Kidney (tissue), 13 donors: ENCODE measurements at regions not wholly inside any gene's neighbourhood (a gene's known extent, or its start where the extent isn't known, plus 50 kb on each side); places are given as distances from the start of the nearest gene placed in this dataset.

Source experiments
- DNase-seq, 5 donors: peaks; one replicate each; pipeline ENCODE4 v3.0.0-alpha.2; 2013 to 2020
- FAIRE-seq: peaks from 2 replicates; lab custom pipeline; 2012; peaks lifted over from hg19 to GRCh38; lab: Jason Lieb, UNC
- H3K27ac ChIP-seq, 2 donors: one replicate each; pipeline ENCODE4 v1.7.0; 2013; ENCODE audit warnings: low read depth in 2 of 2, low read length in 2 of 2, inconsistent platforms in 1 of 2
- H3K27me3 ChIP-seq: one replicate; pipeline ENCODE4 v1.7.1; 2013; ENCODE audit warnings: low read length, inconsistent platforms; ENCODE audit not compliant: control insufficient read depth, insufficient read depth
- H3K36me3 ChIP-seq, 3 donors: one replicate each; pipeline versions ENCODE4 v1.7.0 to v1.7.1; 2013; ENCODE audit warnings: low read length in 3 of 3, control low read depth in 1 of 3, inconsistent platforms in 1 of 3; ENCODE audit not compliant: insufficient read depth in 3 of 3, control insufficient read depth in 2 of 3
- H3K4me1 ChIP-seq, 3 donors: one replicate each; pipeline versions ENCODE4 v1.7.0 to v1.7.1; 2013; ENCODE audit warnings: low read length in 3 of 3, inconsistent platforms in 1 of 3, low read depth in 1 of 3; ENCODE audit not compliant: control insufficient read depth in 2 of 3, insufficient read depth in 2 of 3
- H3K4me3 ChIP-seq, 3 donors: one replicate each; pipeline versions ENCODE4 v1.7.0 to v1.8.1; 2013; ENCODE audit warnings: low read length in 3 of 3, control low read depth in 1 of 3, inconsistent platforms in 1 of 3
- H3K9ac ChIP-seq, 3 donors: one replicate each; pipeline versions ENCODE4 v1.7.0 to v1.7.1; 2013; ENCODE audit warnings: low read length in 3 of 3, control low read depth in 1 of 3, inconsistent platforms in 1 of 3
- H3K9me3 ChIP-seq, 3 donors: one replicate each; pipeline versions ENCODE4 v1.7.0 to v1.7.1; 2013; ENCODE audit warnings: low read length in 3 of 3, control low read depth in 1 of 3, inconsistent platforms in 1 of 3; ENCODE audit not compliant: control insufficient read depth in 2 of 3, insufficient read depth in 1 of 3
- intact Hi-C: fragments of 100-400 bp; cut with DNase I; formaldehyde crosslinking; loops from one replicate; pipeline ENCODE4 v1.11.1; 2022
- TF ChIP-seq, protein P1 (sequence below): IDR thresholded peaks from 3 replicates; pipeline ENCODE4 v1.5.1; 2012; ENCODE audit warnings: mild to moderate bottlenecking, moderate library complexity, borderline replicate concordance; ENCODE audit not compliant: insufficient read depth; ENCODE audit errors: extremely low read depth
- donor health status: control.
- donor health status: control.
- donor health status: control.
- donor health status: control.
- donor health status: control.
- donor health status: DM: yes; HTN: yes; CAD: no.
- donor health status: Normal renal cell carcinoma (clear cell type).

DNA sequence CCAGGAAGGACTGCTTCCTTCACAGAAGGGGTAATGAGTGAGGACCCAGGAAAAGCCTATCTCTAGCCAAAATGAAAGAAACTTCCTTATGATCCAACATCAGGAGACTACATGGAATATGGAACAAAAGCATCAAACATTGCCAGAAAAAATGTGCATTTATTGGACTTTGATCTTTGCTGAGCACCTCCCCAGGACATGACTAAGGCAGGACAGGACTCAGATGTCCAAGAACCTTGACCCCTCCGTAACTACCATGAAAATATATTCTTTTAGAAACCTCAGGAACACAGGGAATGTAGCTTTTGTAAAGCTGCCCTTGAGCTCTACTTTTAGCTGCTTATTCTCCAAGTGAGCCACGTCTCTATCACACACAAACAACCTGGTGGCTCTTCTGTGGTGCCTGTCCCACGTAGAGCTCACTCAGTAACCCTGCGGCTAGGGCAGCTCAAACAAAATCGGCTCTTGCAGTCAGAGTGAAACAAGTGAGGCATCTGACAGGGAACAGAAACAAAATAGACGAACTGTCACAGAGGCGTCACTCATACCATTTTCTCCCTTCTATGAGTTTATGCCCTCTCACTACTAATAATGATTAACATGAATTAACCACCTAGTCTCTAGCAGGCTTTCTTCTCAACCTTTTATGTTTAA, 471.5 kb upstream of the API5 start:
- peaks cover 0 to 2% (median 0%) of the 10 kb centered on the region in 3 donors for H3K4me1 ChIP-seq
- TF ChIP-seq, protein P1, sequence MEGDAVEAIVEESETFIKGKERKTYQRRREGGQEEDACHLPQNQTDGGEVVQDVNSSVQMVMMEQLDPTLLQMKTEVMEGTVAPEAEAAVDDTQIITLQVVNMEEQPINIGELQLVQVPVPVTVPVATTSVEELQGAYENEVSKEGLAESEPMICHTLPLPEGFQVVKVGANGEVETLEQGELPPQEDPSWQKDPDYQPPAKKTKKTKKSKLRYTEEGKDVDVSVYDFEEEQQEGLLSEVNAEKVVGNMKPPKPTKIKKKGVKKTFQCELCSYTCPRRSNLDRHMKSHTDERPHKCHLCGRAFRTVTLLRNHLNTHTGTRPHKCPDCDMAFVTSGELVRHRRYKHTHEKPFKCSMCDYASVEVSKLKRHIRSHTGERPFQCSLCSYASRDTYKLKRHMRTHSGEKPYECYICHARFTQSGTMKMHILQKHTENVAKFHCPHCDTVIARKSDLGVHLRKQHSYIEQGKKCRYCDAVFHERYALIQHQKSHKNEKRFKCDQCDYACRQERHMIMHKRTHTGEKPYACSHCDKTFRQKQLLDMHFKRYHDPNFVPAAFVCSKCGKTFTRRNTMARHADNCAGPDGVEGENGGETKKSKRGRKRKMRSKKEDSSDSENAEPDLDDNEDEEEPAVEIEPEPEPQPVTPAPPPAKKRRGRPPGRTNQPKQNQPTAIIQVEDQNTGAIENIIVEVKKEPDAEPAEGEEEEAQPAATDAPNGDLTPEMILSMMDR, result no peak
- H3K36me3 ChIP-seq, result no peaks in the 10 kb centered on the region
- no peak overlapping the region for H3K27ac ChIP-seq
- no peak overlapping the region for H3K9ac ChIP-seq
- intact Hi-C loops, result no loop called here
- no peaks in the 10 kb centered on the region for H3K9me3 ChIP-seq
- DNase-seq, result peak in 1 of 5 donors; percentile 4
- H3K27me3 ChIP-seq, result no peaks in the 10 kb centered on the region
- peak overlapping the region in 1 of 3 donors; percentile 18 for H3K4me3 ChIP-seq
- no peak for FAIRE-seq

DNA sequence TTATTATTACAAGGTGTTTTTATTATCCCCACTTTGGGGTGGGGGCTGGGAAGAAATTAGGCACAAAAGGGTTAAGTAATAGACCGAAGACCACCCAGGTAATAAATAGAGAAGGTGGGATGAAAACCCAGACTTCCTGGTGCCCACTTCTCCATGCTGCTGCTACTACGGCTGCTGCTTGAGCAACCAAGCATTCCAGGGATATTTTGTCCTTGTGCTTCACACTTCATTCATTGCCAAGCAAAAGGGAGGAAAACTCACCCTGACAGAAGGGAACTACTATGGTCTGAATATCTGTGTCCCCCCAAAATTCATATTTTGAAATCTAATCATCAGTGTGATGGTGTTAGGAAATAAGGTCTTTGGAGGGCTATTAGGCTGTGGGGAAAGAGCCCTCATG, 470.9 kb upstream of the API5 start:
- Histone ChIP-seq H3K4me1 (peaks cover 0 to 2% (median 0%) of the 10 kb centered on the region in 3 donors), H3K9ac (no peak overlapping the region), H3K4me3 (no peak overlapping the region), H3K27me3 (no peaks in the 10 kb centered on the region), H3K9me3 (no peaks in the 10 kb centered on the region), H3K36me3 (no peaks in the 10 kb centered on the region), H3K27ac (no peak overlapping the region)
- intact Hi-C loops, result no loop called here
- TF ChIP-seq, protein P1, result no peak
- DNase-seq (peak in 2 of 5 donors; percentile 36 to 45), FAIRE-seq (no peak)

DNA sequence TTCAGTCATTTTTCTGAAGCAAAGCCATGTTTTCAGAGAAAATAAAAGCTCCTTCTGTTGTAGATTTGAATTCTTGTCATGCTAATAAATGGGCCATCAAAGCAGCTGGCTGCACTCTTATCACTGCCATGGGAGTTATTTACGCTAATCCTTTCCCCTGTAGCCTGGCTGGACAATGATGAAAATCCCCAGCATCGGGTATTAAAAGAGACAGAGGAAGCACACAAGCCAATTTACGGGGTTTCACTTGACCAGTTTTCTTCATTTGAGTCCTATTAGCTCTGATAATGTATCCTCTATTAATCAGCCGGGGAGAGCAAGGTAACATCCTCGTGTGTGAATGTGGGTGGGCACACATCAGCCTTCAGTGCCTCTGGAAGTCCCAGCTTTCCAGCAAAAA, 470.2 kb upstream of the API5 start:
- Histone ChIP-seq H3K9me3 (no peaks in the 10 kb centered on the region), H3K4me3 (no peak overlapping the region), H3K27me3 (no peaks in the 10 kb centered on the region), H3K9ac (no peak overlapping the region), H3K27ac (no peak overlapping the region), H3K36me3 (no peaks in the 10 kb centered on the region), H3K4me1 (peaks cover 0 to 2% (median 0%) of the 10 kb centered on the region in 3 donors)
- intact Hi-C loops, result no loop called here
- TF ChIP-seq, protein P1, result no peak
- DNase-seq (peak in 3 of 5 donors; percentile 17 to 62 (median 55)), FAIRE-seq (no peak)

DNA sequence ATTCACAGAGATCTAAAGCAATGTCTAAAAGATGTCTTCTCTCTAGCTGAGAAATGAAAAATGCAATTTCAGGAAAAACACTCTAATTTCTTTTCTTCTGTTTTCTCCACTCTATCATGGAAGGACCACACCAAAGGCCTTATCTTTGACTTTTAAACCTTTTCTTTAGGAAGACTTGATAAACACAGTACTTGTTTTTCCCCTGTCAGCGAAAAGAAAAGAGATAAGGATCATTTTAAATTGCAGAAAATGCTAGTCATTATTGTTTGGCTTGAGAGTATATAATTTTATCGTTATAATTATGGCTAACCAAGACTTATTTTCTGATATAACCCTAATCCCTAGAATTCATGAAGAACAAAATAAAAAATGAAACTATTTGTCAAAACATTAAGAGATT, 462.4 kb upstream of the API5 start:
- Histone ChIP-seq H3K9ac (no peak overlapping the region), H3K4me3 (no peak overlapping the region), H3K4me1 (no peaks in the 10 kb centered on the region), H3K9me3 (no peaks in the 10 kb centered on the region), H3K27me3 (no peaks in the 10 kb centered on the region), H3K36me3 (no peaks in the 10 kb centered on the region), H3K27ac (no peak overlapping the region)
- TF ChIP-seq, protein P1, result no peak
- DNase-seq (no peak), FAIRE-seq (no peak)
- intact Hi-C loops, result no loop called here
